Panc1 (cell line): ENCODE measurements at regions not wholly inside any gene's neighbourhood (a gene's known extent, or its start where the extent isn't known, plus 50 kb on each side); places are given as distances from the start of the nearest gene placed in this dataset.

Experiments used
- ATAC-seq: fragments of 200-7000 bp; cut with Tn5 transposase; 2 replicates; pipeline ENCODE4 v1.9.1; 2020; ENCODE audit warnings: mild to moderate bottlenecking, moderate library complexity
- BruUV-seq: library from RNA; stranded (reverse); fragments of 400-500 nt; replicated peaks from 2 replicates; lab custom pipeline; 2021; lab: Mats Ljungman, UMichigan
- CTCF ChIA-PET: fragments of 300-600 bp; sonication (Branson Sonifier 250); formaldehyde crosslinking; loops from one replicate; lab custom pipeline; 2022; ENCODE audit warnings: antibody characterized with exemption; lab: Charles Lee
- POLR2A ChIA-PET: fragments of 300-600 bp; sonication (Branson Sonifier 250); formaldehyde crosslinking; loops from one replicate; lab custom pipeline; 2022; ENCODE audit warnings: antibody characterized with exemption; lab: Charles Lee
- DNase-seq: peaks from one replicate; pipeline ENCODE4 v3.0.0-alpha.2; 2010; ENCODE audit warnings: low read depth, low spot score
- H3K27ac ChIP-seq: 2 replicates; pipeline ENCODE4 v1.5.1; 2011; ENCODE audit warnings: mild to moderate bottlenecking, low read length, inconsistent platforms
- H3K27me3 ChIP-seq: fragments of 200-500 bp; sonication (Bioruptor generic); 2 replicates; pipeline ENCODE4 v1.6.0; 2014; ENCODE audit warnings: low read length, inconsistent platforms; ENCODE audit not compliant: control insufficient read depth, insufficient read depth
- H3K36me3 ChIP-seq: fragments of 200-500 bp; sonication (Bioruptor generic); 2 replicates; pipeline ENCODE4 v1.5.1; 2014; ENCODE audit warnings: inconsistent platforms, mild to moderate bottlenecking, low read length, moderate library complexity; ENCODE audit not compliant: control insufficient read depth, insufficient read depth
- H3K4me1 ChIP-seq: 2 replicates; pipeline ENCODE4 v1.5.1; 2011; ENCODE audit warnings: inconsistent platforms, mild to moderate bottlenecking, low read length, moderate library complexity; ENCODE audit not compliant: control insufficient read depth, insufficient read depth
- H3K4me3 ChIP-seq, 2 experiments: 2 replicates each; pipeline ENCODE4 v1.5.1; 2011 to 2012; ENCODE audit warnings: low read depth in 2 of 2, low read length in 2 of 2, mild to moderate bottlenecking in 2 of 2, inconsistent platforms in 1 of 2, moderate library complexity in 1 of 2
- H3K9me3 ChIP-seq: fragments of 200-500 bp; sonication (Bioruptor generic); 2 replicates; pipeline ENCODE4 v1.5.1; 2014; ENCODE audit warnings: low read depth, mild to moderate bottlenecking, inconsistent platforms, low read length, moderate library complexity; ENCODE audit not compliant: control insufficient read depth, insufficient read depth
- CTCF ChIP-seq: fragments of 450-650 bp; IDR thresholded peaks from 2 replicates; pipeline ENCODE4 v1.5.1; 2017; ENCODE audit warnings: mild to moderate bottlenecking
- POLR2AphosphoS5 ChIP-seq: IDR thresholded peaks from 2 replicates; pipeline ENCODE4 v1.6.1; 2012; ENCODE audit warnings: mild to moderate bottlenecking, low read depth, low read length, moderate library complexity
- SIN3A ChIP-seq: IDR thresholded peaks from 2 replicates; pipeline ENCODE4 v1.6.1; 2012; ENCODE audit warnings: low read depth, mild to moderate bottlenecking, low read length, moderate library complexity, borderline replicate concordance; ENCODE audit not compliant: insufficient read depth
- TCF7L2 ChIP-seq: IDR thresholded peaks from 2 replicates; pipeline ENCODE4 v1.6.1; 2011; ENCODE audit warnings: mild to moderate bottlenecking, low read depth, low read length, inconsistent platforms
- in situ Hi-C: cut with HindIII; loops from 2 replicates; pipeline ENCODE4 v1.10.0; 2016; ENCODE audit warnings: low sequenced_read_pairs, low pct_unique_long_range_greater_than_20kb
- intact Hi-C: fragments of 100-400 bp; cut with micrococcal nuclease; formaldehyde crosslinking; loops from one replicate; pipeline ENCODE4 v1.10.0; 2022; ENCODE audit not compliant: unreplicated experiment
- TF ChIP-seq, protein P1 (sequence below), 2 experiments: IDR thresholded peaks; 2 replicates each; pipeline ENCODE4 v1.6.1; 2011 to 2012; ENCODE audit warnings: low read depth in 2 of 2, control low read depth in 1 of 2, low read length in 1 of 2, mild to moderate bottlenecking in 1 of 2, moderate library complexity in 1 of 2; ENCODE audit not compliant: insufficient read depth in 1 of 2

DNA sequence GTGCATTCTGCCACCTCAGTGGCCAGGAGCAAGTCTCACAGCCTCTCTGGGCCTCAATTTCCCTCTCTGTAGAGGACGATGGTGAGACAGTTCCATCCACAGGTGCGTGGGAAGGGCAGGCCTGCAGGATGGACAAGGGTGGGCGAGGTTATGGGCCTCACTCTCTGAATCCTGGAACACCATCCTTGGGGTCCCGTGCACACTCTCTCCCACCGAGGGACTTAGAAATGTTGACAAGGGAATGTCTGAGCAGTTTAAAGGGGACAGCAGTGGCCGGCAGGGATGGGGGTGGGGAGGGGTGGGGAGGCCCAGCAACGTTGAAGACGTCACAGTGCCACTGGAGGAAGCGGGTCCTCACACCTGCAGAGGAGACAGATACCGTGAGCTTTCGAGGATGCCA, 111.5 kb downstream of the FOXL3 start:
- in situ Hi-C loops: no loop called here
- no peak for TF ChIP-seq POLR2AphosphoS5
- no peak for TF ChIP-seq CTCF
- TF ChIP-seq, protein P1, sequence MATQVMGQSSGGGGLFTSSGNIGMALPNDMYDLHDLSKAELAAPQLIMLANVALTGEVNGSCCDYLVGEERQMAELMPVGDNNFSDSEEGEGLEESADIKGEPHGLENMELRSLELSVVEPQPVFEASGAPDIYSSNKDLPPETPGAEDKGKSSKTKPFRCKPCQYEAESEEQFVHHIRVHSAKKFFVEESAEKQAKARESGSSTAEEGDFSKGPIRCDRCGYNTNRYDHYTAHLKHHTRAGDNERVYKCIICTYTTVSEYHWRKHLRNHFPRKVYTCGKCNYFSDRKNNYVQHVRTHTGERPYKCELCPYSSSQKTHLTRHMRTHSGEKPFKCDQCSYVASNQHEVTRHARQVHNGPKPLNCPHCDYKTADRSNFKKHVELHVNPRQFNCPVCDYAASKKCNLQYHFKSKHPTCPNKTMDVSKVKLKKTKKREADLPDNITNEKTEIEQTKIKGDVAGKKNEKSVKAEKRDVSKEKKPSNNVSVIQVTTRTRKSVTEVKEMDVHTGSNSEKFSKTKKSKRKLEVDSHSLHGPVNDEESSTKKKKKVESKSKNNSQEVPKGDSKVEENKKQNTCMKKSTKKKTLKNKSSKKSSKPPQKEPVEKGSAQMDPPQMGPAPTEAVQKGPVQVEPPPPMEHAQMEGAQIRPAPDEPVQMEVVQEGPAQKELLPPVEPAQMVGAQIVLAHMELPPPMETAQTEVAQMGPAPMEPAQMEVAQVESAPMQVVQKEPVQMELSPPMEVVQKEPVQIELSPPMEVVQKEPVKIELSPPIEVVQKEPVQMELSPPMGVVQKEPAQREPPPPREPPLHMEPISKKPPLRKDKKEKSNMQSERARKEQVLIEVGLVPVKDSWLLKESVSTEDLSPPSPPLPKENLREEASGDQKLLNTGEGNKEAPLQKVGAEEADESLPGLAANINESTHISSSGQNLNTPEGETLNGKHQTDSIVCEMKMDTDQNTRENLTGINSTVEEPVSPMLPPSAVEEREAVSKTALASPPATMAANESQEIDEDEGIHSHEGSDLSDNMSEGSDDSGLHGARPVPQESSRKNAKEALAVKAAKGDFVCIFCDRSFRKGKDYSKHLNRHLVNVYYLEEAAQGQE (IDR thresholded peaks at IDR 0.05; ENCODE audit: insufficient read depth in 1 of 2, low read depth in 2 of 2, low read length in 1 of 2): no peak
- no peak for TF ChIP-seq TCF7L2
- no peak for TF ChIP-seq SIN3A
- ChIA-PET POLR2A (no interaction called here), CTCF (no interaction called here)
- ATAC-seq (no peak), DNase-seq (no peak)
- Histone ChIP-seq H3K36me3 (no peaks in the 10 kb centered on the region), H3K27me3 (peaks cover 21% of the 10 kb centered on the region), H3K27ac (no peak overlapping the region), H3K9me3 (peaks cover 13% of the 10 kb centered on the region), H3K4me3 (no peak overlapping the region), H3K4me1 (no peaks in the 10 kb centered on the region)
- no TSS peak for BruUV-seq
- intact Hi-C loops: no loop called here

DNA sequence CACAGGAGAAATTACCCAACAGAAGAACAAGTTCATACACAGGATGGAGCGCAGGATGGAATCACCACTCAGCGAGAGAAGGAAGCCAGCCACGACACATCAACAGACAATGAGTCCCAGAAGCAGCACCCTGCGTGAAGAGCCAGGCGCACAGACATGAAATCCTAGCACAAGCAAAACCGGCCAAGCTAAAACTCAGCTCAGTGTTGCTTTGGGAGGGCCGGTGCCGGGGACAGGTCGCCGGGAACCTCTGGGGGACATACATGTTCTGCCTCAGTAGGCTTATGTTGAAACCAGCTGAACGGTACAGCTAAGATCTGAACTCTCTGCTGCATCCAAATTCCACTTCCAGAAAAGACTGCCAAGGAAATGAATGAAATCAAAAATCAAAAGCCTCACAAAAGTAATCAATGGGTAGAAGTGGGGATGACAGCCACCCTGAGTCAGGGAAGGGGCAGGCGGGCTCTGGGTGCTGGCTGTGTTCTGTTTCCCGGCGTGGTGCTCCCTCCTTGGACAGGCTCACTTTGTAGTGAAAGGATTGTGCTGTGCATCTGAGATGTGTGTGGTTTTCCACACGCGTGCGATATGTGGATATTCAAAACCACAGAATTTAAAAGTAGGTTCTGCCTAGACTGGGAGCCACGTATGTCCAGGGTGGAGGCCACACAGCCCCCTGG, 114.7 kb downstream of the PDGFA start:
- no TSS peak for BruUV-seq
- intact Hi-C loops: no loop called here
- ChIA-PET POLR2A (no interaction called here), CTCF (no interaction called here)
- Histone ChIP-seq H3K4me3 (no peak overlapping the region), H3K27ac (no peak overlapping the region), H3K36me3 (no peaks in the 10 kb centered on the region), H3K27me3 (peaks cover 28% of the 10 kb centered on the region), H3K4me1 (no peaks in the 10 kb centered on the region), H3K9me3 (no peaks in the 10 kb centered on the region)
- ATAC-seq: no peak
- no peak for DNase-seq
- in situ Hi-C loops: no loop called here
- no peak for TF ChIP-seq TCF7L2
- TF ChIP-seq, protein P1 (IDR thresholded peaks at IDR 0.05; ENCODE audit: insufficient read depth in 1 of 2, low read depth in 2 of 2, low read length in 1 of 2): no peak
- no peak for TF ChIP-seq SIN3A
- no peak for TF ChIP-seq CTCF
- TF ChIP-seq POLR2AphosphoS5: no peak
